ENCODE measurements at regions not wholly inside any gene's neighbourhood (a gene's known extent, or its start where the extent isn't known, plus 50 kb on each side); places are given as distances from the start of the nearest gene placed in this dataset.

GRCh38 chr11:134475951-134476350 lies 63.9 kb upstream of the B3GAT1 start:
- no peak for TF ChIP-seq CTCF (IDR thresholded peaks at IDR 0.05 in 4 of 5, conservative IDR thresholded peaks at IDR 0.05 in 1 of 5)
- no peak for TF ChIP-seq POLR2A (IDR thresholded peaks at IDR 0.05)
